ENCODE measurements at regions not wholly inside any gene's neighbourhood (a gene's known extent, or its start where the extent isn't known, plus 50 kb on each side); places are given as distances from the start of the nearest gene placed in this dataset.

DNA sequence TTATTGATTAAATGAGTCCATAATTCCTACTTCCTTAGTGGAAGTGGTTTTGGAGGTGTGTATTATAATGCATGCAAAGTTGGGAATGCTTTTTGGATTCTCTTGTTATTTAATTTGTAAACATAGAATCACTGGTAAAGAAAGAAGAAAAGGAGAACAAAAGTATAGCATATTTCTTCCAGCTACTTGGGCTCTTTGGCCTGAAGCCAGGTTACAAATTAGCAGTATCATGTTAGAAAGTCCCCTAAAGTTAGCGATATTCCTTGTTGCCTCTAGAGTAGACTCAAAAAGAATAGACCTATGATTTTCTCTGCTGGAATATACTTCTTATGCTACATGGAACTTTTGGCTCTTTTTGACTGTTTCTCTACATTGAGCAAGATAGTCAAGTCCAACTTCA, 60.6 kb upstream of the CD28 start:
- H3K27ac ChIP-seq (ENCODE audit: low read depth in 2 of 2, low read length in 2 of 2): no peak overlapping the region
- TF ChIP-seq, protein P1, sequence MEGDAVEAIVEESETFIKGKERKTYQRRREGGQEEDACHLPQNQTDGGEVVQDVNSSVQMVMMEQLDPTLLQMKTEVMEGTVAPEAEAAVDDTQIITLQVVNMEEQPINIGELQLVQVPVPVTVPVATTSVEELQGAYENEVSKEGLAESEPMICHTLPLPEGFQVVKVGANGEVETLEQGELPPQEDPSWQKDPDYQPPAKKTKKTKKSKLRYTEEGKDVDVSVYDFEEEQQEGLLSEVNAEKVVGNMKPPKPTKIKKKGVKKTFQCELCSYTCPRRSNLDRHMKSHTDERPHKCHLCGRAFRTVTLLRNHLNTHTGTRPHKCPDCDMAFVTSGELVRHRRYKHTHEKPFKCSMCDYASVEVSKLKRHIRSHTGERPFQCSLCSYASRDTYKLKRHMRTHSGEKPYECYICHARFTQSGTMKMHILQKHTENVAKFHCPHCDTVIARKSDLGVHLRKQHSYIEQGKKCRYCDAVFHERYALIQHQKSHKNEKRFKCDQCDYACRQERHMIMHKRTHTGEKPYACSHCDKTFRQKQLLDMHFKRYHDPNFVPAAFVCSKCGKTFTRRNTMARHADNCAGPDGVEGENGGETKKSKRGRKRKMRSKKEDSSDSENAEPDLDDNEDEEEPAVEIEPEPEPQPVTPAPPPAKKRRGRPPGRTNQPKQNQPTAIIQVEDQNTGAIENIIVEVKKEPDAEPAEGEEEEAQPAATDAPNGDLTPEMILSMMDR (IDR thresholded peaks at IDR 0.05; ENCODE audit: borderline replicate concordance, extremely low read depth, insufficient read depth): no peak
- no peak for DNase-seq
- no peaks in the 10 kb centered on the region for H3K36me3 ChIP-seq (ENCODE audit: control insufficient read depth in 2 of 3, insufficient read depth in 3 of 3, low read length in 3 of 3)
- H3K9ac ChIP-seq (ENCODE audit: low read length in 3 of 3): no peak overlapping the region
- no peaks in the 10 kb centered on the region for H3K27me3 ChIP-seq (ENCODE audit: control insufficient read depth, insufficient read depth, low read length)
- no peak overlapping the region for H3K4me3 ChIP-seq (ENCODE audit: low read length in 3 of 3)
- intact Hi-C loops (cut with DNase I): no loop called here
- no peak for FAIRE-seq
- no peaks in the 10 kb centered on the region for H3K9me3 ChIP-seq (ENCODE audit: control insufficient read depth in 2 of 3, insufficient read depth in 1 of 3, low read length in 3 of 3)
- peaks cover 0 to 10% (median 4%) of the 10 kb centered on the region in 3 donors for H3K4me1 ChIP-seq (ENCODE audit: control insufficient read depth in 2 of 3, insufficient read depth in 2 of 3, low read depth in 1 of 3, low read length in 3 of 3)

DNA sequence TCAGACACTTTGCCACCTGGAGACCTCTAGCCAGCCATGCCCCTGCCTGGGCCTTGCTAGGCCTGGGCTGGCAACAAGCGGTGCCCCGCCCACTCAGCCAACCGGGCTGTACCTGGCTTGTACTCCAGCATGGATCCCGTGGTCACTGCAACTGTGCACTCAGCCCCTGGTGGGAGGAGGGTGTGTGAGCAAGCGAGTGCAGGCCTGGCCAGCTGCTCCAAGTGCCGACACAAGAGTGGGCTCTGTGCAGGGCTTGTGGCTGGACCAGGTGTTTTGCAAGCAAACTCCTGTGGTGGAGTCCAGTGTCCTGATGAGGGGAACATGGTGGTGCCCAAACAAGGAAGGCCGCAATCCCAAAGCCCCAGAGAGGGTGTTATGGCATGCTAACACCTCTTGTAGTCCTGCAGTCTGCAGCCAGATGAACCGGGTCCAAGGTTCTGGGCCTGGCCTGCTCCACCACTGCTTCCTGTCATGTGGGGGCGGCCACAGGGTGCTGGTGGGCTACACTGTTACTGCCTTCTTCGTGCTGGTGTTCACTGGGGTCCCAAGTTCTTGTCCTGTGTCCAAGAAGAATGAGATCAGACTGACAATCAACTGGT, 60.1 kb upstream of the CD28 start:
- Histone ChIP-seq H3K4me1 (ENCODE audit: control insufficient read depth in 2 of 3, insufficient read depth in 2 of 3, low read depth in 1 of 3, low read length in 3 of 3) (peaks cover 0 to 15% (median 9%) of the 10 kb centered on the region in 3 donors), H3K27me3 (ENCODE audit: control insufficient read depth, insufficient read depth, low read length) (no peaks in the 10 kb centered on the region), H3K9me3 (ENCODE audit: control insufficient read depth in 2 of 3, insufficient read depth in 1 of 3, low read length in 3 of 3) (no peaks in the 10 kb centered on the region), H3K4me3 (ENCODE audit: low read length in 3 of 3) (no peak overlapping the region), H3K27ac (ENCODE audit: low read depth in 2 of 2, low read length in 2 of 2) (no peak overlapping the region), H3K9ac (ENCODE audit: low read length in 3 of 3) (no peak overlapping the region), H3K36me3 (ENCODE audit: control insufficient read depth in 2 of 3, insufficient read depth in 3 of 3, low read length in 3 of 3) (no peaks in the 10 kb centered on the region)
- TF ChIP-seq, protein P1 (IDR thresholded peaks at IDR 0.05; ENCODE audit: borderline replicate concordance, extremely low read depth, insufficient read depth): no peak
- intact Hi-C loops (cut with DNase I): no loop called here
- DNase-seq (no peak), FAIRE-seq (no peak)

DNA sequence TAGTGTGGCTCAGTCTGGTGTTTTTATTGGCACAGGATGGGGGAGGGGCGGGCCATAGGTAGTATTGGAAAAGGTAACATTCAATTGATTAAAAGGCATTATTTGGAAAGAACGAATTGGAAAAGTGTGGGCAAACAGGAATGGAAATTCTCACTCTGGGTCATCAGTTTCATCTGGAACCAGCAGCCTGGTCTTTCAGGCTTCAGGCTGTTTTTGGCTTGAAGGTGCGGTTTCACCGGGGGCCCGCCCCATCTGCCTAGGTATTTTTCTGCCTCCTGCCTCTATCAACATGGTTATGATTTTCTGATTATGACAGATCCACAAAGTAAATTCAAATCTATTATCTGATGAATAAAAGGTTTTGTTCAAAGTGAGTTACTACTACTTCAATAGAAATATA, 59.5 kb upstream of the CD28 start:
- H3K9ac ChIP-seq (ENCODE audit: low read length in 3 of 3): no peak overlapping the region
- H3K36me3 ChIP-seq (ENCODE audit: control insufficient read depth in 2 of 3, insufficient read depth in 3 of 3, low read length in 3 of 3): no peaks in the 10 kb centered on the region
- DNase-seq: no peak
- H3K4me1 ChIP-seq (ENCODE audit: control insufficient read depth in 2 of 3, insufficient read depth in 2 of 3, low read depth in 1 of 3, low read length in 3 of 3): peaks cover 0 to 15% (median 9%) of the 10 kb centered on the region in 3 donors
- H3K4me3 ChIP-seq (ENCODE audit: low read length in 3 of 3): no peak overlapping the region
- no peaks in the 10 kb centered on the region for H3K9me3 ChIP-seq (ENCODE audit: control insufficient read depth in 2 of 3, insufficient read depth in 1 of 3, low read length in 3 of 3)
- no peaks in the 10 kb centered on the region for H3K27me3 ChIP-seq (ENCODE audit: control insufficient read depth, insufficient read depth, low read length)
- intact Hi-C loops (cut with DNase I): no loop called here
- FAIRE-seq: no peak
- TF ChIP-seq, protein P1 (IDR thresholded peaks at IDR 0.05; ENCODE audit: borderline replicate concordance, extremely low read depth, insufficient read depth): no peak
- no peak overlapping the region for H3K27ac ChIP-seq (ENCODE audit: low read depth in 2 of 2, low read length in 2 of 2)

DNA sequence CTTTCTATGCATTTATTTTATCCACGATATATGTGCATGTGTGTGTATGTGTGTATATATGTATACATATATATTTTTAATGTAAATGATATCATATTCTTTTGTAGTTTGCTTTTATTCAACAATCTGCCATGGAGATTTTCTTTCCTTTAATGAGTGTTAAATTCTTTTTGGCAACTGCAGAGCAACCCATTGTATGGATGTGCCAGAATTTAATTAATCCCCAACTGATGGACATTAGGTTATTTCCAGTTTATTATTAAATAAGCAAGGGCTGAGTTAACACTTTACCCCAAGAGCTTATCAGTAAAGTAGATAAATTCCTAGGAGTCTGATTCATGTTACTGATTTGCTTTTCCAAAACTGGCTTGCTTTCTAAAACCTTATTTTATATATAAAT, 58.9 kb upstream of the CD28 start:
- Histone ChIP-seq H3K4me3 (ENCODE audit: low read length in 3 of 3) (no peak overlapping the region), H3K4me1 (ENCODE audit: control insufficient read depth in 2 of 3, insufficient read depth in 2 of 3, low read depth in 1 of 3, low read length in 3 of 3) (peaks cover 0 to 15% (median 9%) of the 10 kb centered on the region in 3 donors), H3K27ac (ENCODE audit: low read depth in 2 of 2, low read length in 2 of 2) (no peak overlapping the region), H3K27me3 (ENCODE audit: control insufficient read depth, insufficient read depth, low read length) (no peaks in the 10 kb centered on the region), H3K9ac (ENCODE audit: low read length in 3 of 3) (no peak overlapping the region), H3K36me3 (ENCODE audit: control insufficient read depth in 2 of 3, insufficient read depth in 3 of 3, low read length in 3 of 3) (no peaks in the 10 kb centered on the region), H3K9me3 (ENCODE audit: control insufficient read depth in 2 of 3, insufficient read depth in 1 of 3, low read length in 3 of 3) (no peaks in the 10 kb centered on the region)
- DNase-seq (no peak), FAIRE-seq (no peak)
- TF ChIP-seq, protein P1 (IDR thresholded peaks at IDR 0.05; ENCODE audit: borderline replicate concordance, extremely low read depth, insufficient read depth): no peak
- intact Hi-C loops (cut with DNase I): no loop called here
